ENCODE measurements at regions not wholly inside any gene's neighbourhood (a gene's known extent, or its start where the extent isn't known, plus 50 kb on each side); places are given as distances from the start of the nearest gene placed in this dataset.

DNA sequence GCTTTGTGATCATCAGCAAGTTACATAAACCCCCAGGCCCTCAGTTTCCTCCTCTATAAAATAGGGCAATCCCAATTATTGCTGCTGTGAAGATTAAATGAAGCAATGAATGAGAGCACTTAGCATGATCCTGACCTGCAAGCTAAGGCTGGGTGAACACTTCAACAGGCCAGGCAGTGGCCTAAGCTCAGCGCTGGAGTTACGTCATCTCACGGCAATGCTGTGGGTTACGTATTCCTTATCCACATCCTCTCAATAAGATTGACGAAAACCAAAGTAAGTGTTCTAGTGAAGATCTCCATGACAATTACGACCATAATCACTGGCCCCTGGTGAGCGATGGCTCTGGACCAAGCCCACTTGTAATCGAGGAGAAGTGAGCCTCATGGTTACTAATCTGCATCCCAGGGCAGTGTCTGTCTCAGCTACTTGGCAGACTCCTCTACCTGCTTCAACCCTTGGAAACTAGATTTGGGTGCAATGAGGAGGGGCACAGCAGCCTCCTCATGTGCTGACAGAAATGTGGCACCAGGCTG, 274.1 kb upstream of the ARID1B start:
- TF ChIP-seq, protein P1, sequence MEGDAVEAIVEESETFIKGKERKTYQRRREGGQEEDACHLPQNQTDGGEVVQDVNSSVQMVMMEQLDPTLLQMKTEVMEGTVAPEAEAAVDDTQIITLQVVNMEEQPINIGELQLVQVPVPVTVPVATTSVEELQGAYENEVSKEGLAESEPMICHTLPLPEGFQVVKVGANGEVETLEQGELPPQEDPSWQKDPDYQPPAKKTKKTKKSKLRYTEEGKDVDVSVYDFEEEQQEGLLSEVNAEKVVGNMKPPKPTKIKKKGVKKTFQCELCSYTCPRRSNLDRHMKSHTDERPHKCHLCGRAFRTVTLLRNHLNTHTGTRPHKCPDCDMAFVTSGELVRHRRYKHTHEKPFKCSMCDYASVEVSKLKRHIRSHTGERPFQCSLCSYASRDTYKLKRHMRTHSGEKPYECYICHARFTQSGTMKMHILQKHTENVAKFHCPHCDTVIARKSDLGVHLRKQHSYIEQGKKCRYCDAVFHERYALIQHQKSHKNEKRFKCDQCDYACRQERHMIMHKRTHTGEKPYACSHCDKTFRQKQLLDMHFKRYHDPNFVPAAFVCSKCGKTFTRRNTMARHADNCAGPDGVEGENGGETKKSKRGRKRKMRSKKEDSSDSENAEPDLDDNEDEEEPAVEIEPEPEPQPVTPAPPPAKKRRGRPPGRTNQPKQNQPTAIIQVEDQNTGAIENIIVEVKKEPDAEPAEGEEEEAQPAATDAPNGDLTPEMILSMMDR (IDR thresholded peaks at IDR 0.05 in 2 of 3, conservative IDR thresholded peaks at IDR 0.05 in 1 of 3; ENCODE audit: borderline replicate concordance in 1 of 3, insufficient read depth in 1 of 3, low read depth in 2 of 3, low read length in 2 of 3): no peak
- TF ChIP-seq, protein P2, sequence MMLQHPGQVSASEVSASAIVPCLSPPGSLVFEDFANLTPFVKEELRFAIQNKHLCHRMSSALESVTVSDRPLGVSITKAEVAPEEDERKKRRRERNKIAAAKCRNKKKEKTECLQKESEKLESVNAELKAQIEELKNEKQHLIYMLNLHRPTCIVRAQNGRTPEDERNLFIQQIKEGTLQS (IDR thresholded peaks at IDR 0.05): no peak
- TF ChIP-seq POLR2A (IDR thresholded peaks at IDR 0.05; ENCODE audit: borderline replicate concordance, extremely low read depth, insufficient read depth, insufficient read length): no peak
- no peak for TF ChIP-seq EGR1 (IDR thresholded peaks at IDR 0.05; ENCODE audit: low read depth)
- no peak for TF ChIP-seq JUND (IDR thresholded peaks at IDR 0.05)
- TF ChIP-seq CEBPB (IDR thresholded peaks at IDR 0.05; ENCODE audit: low read depth): no peak
- TF ChIP-seq, protein P3, sequence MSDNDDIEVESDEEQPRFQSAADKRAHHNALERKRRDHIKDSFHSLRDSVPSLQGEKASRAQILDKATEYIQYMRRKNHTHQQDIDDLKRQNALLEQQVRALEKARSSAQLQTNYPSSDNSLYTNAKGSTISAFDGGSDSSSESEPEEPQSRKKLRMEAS (IDR thresholded peaks at IDR 0.05): no peak
- no peak for TF ChIP-seq SIN3A (IDR thresholded peaks at IDR 0.05; ENCODE audit: low read depth)
- TF ChIP-seq POLR2AphosphoS5 (IDR thresholded peaks at IDR 0.05; ENCODE audit: low read depth, low read length): no peak
- no peak for TF ChIP-seq ZFX (IDR thresholded peaks at IDR 0.05)
